NCI-H2171 (cell line): ENCODE measurements at regions not wholly inside any gene's neighbourhood (a gene's known extent, or its start where the extent isn't known, plus 50 kb on each side); places are given as distances from the start of the nearest gene placed in this dataset.
"Not testable (repeated sequence)": the region's sequence is repeated elsewhere in the genome, so short reads cannot be mapped to it uniquely, and the experiment has no call there.

Experiments
- DNase-seq: peaks from one replicate; lab custom pipeline; 2025; lab: John Stamatoyannopoulos, UW

DNA sequence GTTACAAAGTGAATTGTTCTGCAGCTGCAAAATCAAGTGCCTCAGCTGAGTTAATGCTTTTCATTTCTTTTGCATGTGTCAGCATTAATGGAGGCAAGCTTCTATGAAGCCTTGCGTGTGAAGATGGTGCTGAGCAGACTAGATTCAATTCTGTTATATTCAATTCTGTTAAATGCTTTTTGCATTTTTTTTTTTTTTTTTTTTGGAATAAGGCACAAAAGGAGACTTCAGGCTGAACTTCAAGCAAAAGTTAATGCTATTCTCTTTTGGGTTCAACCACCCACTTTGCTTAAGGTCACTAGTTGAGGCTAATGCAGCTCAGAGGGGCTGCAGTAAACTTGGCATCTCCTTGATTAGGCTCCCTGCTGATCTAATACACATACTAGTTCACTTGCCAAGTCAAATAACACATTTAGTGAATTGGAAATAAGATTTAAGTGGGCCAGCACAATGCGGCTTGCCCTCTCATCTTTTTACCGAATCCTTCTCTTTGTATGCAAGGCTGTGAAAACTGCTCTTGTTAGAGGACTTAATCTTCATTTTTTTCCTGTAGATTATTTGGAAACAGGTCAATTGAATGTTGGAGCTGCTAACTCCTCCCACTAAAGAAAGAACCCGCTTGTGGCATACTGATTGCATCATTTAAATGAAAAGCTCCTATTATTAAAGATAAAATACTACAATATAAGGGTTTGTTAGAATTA is 1020.2 kb downstream of the NR2F1-AS1 start:
- no peak for DNase-seq

GRCh38 chr5:92559781-92560180 is 1021.2 kb downstream of the NR2F1-AS1 start:
- no peak for DNase-seq

- DNase-seq, result no peak
Measured at GRCh38 chr5:92559331-92559730, 1021.7 kb downstream of the NR2F1-AS1 start.

DNA sequence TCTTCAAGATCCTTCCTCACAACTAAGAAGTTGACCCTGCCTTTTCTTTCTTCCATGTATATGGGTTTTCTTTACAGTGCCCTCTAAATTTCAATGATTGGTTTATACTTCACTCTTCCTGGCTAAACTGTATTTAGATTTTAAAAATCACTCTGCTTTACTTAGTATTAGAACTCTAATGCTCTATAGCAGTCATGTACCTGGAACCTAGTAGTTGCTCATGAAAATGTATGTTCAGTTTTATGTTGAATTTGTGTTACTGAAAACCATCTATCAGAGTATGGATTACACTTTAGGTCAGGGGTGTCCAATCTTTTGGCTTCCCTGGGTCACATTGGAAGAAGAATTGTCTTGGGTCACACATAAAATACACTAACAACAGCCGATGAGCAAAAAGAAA is 1024.3 kb downstream of the NR2F1-AS1 start:
- no peak for DNase-seq

DNA sequence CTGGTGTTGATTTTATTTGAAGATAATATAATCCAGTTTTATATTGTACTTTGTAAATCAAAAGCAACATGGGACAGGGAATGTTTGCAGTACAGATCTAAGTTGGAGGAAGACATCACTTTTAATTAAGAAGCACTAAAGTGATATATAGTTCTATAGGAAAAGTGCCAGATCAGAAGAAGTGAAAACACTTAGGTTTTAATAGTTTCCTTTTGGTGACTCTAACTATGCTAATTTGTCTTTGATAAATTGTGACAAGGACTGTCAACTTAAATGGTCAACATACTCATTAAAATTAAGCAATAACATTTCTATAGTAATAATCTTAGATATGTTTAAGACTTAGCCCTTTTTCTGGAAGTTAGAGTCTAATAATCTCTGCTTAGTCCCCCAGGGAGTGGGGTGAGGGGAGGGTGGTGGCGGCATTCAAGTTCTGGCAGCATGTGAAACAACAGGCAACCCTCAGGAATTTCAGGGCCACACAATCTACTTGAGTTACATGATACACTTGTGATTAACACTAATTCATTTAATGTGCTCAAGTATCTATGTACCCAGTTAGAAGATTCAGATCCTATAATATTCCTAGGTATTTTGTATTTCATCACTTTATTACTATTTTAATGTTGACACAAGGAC is 1026.5 kb downstream of the NR2F1-AS1 start:
- no peak for DNase-seq

GRCh38 chr5:92553326-92553725 is 1027.7 kb downstream of the NR2F1-AS1 start:
- DNase-seq, result no peak

- no peak for DNase-seq
Measured at GRCh38 chr5:92552206-92553160, 1028.5 kb downstream of the NR2F1-AS1 start.

DNA sequence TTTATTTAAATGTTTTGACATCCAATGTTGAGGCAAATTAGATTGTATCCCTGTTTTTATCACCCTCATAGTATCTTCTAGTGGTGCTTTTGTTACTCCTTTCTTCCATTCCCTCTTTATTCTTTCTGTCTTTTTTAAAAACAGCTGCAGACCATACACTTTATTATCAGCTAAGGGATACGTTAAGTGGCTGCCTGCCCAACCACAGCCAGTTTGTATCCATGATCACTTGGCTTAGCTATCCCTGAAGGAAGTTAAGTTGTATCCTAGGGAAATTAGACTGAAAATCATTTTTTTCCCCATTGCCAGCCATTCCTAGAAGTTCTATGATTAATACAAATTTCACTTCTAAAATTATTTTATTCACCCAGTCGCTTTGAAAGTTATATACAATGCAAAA is 1032.7 kb downstream of the NR2F1-AS1 start:
- DNase-seq, result no peak

GRCh38 chr5:92544596-92544995 is 1036.4 kb downstream of the NR2F1-AS1 start:
- DNase-seq, result no peak

DNA sequence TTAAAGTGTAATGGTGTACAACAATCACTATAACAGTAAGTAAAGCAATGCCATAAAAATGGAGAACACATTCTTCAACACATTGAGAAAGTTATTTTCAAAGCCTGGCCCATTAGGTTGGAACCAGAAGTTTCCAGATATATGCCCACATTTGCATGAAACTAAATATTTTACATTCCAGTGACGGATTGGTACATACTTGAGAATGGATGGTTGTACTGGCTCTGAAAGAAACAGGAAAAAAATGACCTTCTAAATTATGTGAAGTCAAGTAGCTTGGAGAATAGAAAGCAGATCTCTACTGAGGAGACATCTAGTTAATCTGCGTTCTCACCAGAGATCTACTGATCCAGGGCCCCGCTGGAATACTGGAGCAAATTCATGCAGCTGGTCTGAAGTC is 1037.0 kb downstream of the NR2F1-AS1 start:
- no peak for DNase-seq

GRCh38 chr5:92543201-92543600 is 1037.8 kb downstream of the NR2F1-AS1 start:
- DNase-seq, result no peak

DNA sequence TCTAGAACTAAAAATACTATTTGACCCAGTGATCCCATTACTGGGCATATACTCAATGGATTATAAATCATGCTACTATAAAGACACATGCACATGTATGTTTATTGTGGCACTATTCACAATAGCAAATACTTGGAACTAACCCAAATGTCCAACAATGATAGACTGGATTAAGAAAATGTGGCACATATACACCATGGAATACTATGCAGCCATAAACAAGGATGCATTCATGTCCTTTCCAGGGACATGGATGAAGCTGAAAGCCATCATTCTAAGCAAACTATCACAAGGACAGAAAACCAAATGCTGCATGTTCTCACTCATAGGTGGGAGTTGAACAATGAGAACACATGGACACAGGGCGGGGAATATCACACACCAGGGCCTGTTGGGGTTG is 1039.0 kb downstream of the NR2F1-AS1 start:
- not testable (repeated sequence) for DNase-seq

DNA sequence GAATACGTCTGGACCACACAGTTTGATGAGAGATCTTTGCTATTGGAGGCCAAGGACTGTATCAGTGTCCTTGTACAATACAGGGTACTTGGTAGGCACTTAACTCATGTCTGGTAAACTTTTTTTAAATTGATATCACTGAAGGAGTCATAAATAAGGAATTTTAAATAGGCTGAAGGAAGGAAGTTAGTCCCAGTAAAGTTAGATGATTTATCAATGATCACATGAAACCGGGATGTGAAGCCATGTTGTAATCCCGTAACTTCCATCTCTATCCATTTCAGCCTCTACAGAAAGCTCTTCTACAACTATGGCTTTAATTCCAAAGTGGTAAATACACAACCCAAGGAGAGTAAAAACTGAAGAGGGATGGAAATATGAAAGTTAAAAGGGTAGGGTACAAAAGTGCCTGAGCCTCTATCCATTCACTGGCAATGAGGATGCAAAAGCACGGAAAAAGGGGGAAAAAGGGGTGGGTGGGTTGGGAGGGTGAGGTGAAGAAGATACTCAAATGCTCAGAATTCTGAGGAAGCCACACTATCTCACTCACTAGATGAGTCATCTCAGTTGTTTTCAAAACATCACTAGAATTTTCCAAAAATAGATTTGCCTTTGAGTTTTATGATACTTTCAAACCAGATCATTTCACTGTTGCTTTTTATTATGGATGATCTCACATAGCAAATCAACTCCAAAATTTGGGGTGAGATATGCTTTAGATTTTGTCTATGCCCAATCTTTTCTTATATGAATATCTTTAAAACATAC is 1053.5 kb downstream of the NR2F1-AS1 start:
- DNase-seq, result no peak

- DNase-seq, result no peak
Measured at GRCh38 chr5:92525131-92525530, 1055.9 kb downstream of the NR2F1-AS1 start.

DNA sequence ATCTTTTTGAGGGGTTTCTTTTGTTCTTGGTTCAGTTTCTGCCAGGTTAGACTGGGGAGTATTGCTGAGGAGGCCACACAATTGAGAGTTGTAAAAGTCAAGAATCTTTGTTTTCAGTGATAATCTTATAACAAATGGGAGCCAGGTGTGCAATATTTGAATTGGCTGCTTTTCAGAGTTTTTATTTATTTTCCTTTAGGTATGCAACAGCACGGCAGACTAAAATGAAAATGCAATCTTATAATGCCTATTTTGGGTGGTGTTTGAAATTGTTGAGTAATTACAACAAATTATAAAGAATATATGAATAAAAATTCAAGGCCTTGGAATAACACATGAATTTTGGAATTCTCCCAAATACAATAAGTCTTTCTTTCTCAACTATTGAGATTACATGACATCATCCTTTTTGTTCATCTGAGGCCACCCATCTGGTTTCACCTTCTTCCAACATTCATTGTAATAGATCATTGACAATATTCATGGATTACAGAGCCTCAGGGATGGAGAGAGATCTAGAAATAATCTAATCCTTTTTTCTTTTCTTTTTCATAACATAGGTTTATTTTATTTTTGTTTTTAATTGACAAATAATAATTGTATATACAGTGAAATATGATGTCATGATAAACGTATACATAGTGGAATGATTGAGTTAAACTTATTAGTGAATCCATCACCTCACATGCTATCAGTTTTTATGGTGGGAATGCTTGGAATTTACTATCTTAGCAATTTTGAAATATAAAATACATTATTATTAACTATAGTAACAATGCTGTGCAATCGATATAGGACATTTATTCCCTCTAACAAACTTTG is 1061.0 kb downstream of the NR2F1-AS1 start:
- DNase-seq, result no peak

DNA sequence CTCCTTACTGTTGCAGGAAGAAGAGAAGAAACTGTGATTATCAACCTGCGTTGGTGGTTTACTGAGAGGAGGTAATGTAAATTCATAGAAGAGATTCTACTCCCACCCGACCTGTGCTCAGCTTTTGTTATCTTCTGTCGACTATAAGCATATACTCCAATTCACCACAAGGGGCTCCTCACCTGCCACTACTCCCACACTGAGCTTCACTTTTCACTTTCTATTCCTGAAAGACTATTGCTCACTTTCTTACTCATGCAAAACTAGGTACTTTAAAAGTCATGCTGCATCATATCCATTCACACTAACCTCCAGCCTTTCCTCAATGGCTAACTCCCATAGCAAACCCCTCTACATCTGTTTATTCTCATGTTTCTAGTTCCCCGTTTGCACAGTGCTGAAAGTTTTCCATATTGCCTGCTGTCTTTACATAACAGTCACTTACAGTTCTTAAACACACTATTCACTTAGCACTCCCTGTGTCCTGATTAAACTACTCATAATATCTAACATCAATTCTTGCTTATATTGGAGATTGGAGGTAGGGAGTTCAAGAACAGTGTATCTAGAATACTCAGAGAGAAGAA is 1062.6 kb downstream of the NR2F1-AS1 start:
- no peak for DNase-seq

DNA sequence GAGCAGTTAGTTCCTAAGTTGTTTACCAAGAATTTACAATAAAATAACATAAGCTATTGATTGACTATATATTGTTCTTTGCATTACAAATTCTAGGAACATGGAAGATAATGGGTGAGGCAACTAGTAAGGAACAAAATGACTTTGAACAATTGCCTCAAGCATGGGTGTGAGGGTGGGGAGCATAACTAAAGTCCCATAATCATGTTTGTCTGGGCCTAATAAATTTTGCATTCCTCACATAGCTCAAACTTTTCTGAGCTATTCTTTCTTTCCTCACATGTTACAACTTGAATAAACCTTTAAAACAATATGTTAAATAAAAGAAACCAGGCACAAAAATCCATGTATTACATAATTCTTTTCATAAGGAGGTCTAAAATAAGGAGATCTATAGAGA is 1066.1 kb downstream of the NR2F1-AS1 start:
- DNase-seq, result no peak

DNA sequence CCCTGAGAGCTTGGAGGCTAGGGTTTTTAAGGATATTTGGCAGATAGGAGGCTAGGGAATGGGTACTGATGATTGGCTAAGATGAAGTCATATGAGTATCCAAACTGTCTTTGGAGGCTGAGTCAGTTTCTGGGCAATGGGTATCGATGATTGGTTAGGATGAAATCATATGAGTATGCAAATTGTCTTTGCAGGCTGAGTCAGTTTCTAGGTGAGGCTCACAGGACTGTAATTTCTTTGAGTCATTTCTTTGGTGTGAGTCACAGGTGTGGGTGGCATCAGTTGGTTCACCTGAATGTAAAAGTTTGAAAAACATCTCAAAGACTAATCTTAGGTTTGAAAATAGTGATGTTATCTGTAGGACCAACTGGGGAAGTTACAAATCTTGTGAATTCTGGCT is 1068.0 kb downstream of the NR2F1-AS1 start:
- no peak for DNase-seq

- no peak for DNase-seq
Measured at GRCh38 chr5:92508271-92508670, 1072.7 kb downstream of the NR2F1-AS1 start.

GRCh38 chr5:92505925-92506324 is 1075.1 kb downstream of the NR2F1-AS1 start:
- DNase-seq, result no peak

GRCh38 chr5:92505145-92505544 is 1075.9 kb downstream of the NR2F1-AS1 start:
- no peak for DNase-seq
